ENCODE measurements at regions not wholly inside any gene's neighbourhood (a gene's known extent, or its start where the extent isn't known, plus 50 kb on each side); places are given as distances from the start of the nearest gene placed in this dataset.

DNA sequence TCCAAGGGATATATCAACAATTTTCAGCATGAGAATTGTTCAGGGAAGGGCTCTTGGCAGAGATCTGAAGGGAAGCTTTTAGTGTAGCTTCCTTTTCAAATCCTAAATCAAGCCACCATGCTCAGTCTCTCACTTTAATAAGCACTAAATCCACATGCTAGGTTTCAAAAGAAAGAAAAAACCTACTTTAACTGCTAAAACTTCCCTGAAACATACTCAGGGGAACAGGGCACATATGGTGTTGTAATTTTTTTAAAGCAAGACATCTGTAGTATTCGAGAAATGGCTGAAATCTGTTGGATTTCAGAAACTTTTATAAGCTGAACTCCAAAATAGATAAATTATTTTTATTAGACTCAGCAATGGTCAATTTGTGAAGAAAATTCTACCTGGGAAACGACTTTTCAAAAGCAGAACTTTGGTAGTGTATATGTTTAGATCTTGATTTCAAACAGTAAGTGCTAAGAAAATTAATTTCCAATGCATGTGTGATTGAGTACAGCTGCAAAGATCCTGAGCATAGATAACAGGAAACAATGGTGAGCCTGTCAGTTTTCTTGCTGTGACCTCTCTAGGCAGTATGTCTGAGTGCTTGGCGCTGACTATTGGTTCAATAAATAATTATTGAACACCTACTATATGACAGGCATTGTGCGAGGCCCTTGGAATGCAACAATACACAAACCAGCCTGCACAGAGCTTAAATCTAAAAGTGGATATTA lies 804.5 kb upstream of the SOX9 start:
- DNase-seq: no peak

DNA sequence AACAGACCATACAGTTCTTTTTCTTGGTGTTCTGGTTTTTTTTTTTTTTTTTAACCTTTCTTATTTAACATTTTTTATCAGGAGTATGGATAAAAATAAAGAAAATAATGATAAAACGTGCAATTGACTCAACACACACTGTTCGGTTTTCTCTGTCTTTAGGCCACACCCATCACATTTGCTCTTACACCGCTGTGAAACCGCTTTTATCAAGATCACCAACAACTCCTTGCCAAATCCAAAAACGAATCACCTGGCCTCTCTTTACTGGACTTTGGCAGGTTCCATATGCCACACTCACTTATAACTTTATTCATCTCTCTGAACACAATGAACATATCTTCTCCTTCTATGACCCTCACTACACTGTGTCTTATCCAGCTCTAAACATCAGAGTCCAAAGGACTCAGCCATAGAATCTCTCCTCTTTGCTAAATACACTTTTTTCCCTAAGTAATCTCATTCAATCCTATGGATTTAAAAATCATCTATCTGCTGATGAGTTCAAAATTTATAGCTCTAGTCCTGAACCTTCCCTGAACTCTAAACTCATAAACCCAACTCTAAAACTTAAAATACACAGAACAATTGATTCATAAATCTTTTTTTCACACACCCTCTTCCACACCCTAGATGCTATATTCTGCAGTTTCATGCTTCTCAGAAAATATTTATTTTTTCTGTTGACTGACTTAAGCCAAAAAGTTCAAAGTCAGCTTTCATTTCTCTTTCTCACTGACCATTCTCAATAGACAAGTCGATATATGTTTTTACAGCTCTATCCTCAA lies 800.6 kb upstream of the SOX9 start:
- DNase-seq: no peak

DNA sequence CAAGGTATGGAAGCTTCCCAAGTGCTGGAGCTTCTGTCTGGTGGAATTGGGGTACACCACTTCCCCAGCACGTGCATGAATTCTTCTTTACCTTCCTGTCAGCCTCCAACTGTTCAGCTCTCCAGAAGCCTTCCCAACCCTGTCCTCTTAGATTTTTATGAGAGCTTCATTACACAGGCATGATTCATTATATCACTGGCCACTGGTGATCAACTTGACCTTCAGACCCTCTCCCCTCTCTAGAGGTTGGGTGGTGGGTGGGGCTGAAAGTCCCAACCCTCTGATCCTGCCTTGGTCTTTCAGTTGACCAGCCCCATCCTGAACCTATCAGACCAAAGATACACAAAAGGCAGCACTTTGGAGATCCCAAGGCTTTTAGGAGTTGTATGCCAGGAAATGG lies 795.7 kb upstream of the SOX9 start:
- DNase-seq: no peak

DNA sequence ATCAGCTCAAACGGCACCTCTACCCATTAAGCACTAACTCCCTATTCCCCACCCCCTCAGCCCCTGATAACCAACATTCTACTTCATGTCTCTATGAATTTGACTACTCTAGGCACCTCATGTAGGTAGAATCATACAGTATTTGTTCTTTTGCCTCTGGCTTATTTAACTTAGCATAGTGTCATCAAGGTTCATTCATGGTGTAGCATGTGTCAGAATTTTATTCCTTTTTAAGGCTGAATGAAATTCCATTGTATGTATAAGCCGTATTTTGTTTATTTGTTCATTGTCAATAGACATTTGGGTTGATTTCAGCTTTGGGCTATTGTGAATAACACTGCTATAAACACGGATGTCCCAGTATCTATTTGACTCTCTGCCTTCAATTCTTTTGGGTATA lies 794.9 kb upstream of the SOX9 start:
- DNase-seq: no peak

DNA sequence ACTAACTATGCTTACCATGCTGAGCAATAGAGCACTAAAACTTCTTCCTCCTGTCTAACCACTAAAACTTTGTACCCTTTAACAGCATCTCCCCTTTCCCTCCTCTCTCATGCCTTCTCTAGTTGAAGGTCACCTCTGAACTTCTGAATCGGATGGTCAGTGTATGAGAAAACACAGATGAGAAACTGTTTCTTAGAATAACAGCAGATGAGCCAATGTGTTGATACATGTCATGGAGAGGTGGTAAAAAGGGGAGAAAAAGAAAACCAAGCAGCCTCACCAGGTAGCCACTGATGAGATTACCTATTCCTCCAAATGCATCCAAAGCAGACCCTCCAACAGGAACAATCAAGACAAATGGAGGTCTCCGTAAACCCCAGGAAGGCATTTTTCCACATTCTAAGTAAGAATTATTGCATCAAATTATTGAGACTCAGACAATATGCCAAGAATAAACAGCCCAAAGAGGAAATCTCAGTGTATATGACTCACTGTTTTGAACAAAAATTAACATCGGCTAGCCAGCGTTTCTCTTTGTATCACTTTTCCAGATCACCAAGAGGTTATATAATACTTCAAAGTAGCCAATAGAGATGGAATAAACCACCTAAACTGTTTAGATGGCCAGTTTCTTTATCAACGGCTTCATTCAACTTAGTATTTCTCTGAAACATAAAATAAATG lies 793.3 kb upstream of the SOX9 start:
- no peak for DNase-seq

DNA sequence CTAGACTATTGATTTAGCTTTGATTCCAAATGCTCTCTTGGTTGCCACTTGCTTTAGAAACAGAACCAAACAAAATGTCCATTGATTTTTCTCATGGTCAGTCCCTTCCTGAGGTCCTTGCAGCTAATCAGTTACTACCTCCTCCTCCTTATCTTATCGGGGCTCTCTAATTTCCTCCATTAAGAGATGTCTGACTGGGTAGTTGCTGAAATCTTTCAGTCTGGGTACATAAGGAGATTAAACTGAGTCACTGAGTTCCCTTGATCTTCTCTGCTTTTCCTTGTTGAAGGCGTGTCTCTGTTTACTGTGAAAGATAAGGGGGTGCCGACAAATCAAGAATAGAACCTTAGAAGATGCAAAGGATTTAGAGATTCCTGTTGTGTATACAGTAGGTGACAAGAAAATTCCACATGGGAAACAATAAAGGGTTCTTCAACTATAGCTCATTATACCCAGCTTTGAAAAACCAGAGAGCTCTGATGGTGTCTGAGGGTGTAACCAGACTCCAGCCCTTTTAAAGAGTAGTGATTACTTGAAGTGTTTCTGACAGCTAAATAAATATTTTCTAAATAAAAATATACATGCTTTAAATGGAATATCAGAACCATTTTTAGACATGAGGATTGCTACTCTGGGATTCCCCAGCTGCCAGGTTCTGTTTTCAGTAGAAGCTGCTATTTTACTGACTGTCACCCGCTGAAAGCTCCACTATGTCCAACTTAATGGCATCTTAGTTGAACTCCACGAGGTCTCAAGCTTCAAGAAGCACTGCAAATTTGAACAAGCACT lies 791.3 kb upstream of the SOX9 start:
- no peak for DNase-seq

DNA sequence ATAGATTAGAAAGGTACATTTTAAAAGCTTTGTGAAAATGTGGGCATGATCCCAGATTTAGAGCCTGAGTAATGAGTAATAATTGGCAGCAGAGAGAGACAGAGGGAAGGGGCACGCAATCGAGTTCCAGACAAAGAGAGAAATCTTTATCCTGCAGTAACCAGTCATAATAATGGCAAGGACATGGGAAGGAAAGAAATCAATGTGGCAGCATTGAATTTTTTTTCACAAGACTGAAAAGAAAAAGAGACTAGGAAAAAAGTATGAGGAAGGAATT lies 790.8 kb upstream of the SOX9 start:
- no peak for DNase-seq

DNA sequence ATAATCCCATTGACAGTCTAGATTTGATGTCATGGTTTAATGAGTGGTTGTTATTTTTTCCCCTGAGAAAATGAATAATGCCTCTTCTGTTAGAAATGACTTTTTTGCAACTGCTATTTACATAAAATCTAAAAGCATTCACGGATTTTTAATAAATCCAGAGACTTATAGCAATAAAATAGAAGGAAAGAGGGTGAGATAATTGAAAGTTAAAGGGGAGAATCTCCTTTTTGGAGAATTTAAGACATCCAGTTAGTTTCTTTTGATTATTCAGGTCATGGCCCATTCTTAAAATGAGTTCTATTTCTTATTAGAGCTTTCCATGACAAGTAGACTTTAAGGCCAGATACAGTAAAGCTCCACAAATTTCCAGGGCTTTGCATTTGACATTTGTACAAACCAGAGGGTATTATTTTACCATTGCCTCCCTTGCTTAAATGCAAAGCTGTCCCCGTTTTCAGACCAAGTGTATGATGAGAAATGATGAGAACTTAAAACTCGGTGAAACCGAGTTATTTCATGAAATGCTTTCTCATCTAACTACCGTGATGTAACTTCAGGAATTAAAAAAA lies 789.0 kb upstream of the SOX9 start:
- DNase-seq: no peak

DNA sequence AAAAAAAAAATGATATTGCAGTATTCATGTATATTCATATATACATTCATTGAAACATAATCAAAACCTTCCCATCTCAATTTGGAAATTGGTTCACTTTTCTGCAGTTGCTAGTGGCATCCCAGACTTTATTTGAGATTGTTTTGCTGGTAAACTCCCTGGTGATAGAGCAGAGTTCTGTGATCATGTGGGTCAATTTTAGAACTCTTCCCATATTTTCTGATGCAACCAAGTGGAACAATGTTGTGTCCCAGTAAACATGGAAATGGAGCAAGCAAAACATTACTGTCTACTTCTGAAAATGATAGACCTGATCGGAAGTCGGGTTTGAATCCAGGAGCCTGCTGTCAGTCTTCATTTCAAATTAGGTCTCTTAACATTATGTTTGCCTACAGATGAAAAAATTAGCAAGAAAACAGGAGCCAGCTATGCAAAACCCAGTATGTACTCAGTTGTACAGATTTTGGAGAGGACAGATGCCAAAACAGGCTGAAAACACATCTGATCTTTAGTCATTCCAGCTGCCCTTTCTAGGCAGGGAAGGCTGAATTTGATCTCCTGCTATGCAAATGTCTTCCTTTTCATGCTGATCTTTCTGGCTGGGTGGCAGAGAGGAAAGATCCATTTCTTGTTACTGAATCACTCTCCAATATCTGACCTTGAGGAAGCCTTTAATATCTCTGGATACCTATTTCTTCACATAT lies 786.6 kb upstream of the SOX9 start:
- DNase-seq: no peak

DNA sequence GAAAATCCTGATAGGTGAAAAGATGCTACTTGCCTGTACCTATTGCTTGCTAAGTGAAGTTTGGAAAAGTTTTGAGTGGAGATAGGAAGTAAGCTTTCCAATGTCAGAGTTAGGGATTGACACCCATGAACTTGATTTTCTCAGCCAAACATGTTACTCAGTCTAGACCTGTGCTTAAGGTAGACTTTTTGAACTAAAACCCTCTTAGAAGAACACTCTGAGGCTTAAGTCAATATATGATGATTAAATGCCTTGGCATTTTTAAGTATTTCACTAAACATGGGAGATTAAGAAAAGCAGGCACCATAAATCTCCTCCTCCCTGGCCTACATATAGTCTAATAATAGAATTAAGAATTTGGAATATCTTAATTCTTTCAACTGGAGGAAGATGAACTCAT lies 785.6 kb upstream of the SOX9 start:
- no peak for DNase-seq

DNA sequence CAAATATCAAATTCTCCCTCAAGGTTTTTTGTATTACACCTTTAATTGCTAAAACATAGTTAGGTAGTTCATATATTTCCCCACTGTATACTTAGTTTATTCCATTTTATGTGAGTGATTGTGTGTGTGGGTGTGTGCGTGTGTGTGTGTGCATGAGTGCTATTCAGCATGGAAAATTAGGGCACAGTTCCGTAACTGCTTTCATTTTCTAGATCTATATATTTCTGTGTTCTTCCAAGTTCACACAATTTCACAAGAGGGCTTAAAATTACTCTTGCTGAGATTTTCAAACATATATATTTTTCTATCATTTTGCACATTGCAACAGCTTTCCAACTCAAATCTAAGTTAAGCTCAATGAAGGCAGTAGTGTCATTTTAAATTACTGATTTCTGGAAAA lies 782.9 kb upstream of the SOX9 start:
- DNase-seq: no peak

DNA sequence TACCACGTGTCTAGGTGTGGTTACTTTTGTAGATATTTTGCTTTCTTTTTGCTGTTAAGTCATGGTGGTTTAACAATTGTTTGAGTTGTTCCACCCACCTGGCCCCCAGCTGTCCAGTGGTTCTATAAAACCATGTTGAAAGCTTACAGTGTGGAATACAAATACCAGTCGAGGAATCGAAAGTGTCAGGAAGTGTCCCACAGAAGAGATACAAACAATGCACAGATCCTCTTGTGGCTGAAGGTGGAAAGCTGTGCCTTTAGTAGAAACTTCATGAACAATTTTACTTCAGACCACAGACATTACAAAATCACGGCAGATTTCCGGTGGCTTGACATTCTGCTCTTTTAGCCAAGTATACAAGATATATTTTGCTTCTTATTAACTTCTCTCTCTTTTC lies 782.4 kb upstream of the SOX9 start:
- no peak for DNase-seq

DNA sequence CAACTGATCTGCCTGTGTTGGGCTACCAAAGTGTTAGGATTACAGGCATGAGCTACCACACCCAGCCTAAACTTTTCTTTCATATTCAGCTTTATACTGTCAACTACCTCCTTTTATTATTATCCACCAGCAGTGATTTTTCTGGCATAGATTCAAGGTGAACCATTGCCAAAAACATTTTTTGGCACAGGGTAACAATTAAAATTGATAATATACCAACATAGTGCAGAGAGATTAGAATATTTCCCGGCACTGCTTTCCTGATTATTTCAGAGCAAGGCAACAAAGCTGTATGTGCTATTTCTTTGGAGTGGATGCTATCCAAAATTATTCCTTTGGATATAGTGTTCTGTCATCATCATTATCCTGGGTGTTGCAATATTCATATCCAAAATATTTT lies 781.6 kb upstream of the SOX9 start:
- no peak for DNase-seq

DNA sequence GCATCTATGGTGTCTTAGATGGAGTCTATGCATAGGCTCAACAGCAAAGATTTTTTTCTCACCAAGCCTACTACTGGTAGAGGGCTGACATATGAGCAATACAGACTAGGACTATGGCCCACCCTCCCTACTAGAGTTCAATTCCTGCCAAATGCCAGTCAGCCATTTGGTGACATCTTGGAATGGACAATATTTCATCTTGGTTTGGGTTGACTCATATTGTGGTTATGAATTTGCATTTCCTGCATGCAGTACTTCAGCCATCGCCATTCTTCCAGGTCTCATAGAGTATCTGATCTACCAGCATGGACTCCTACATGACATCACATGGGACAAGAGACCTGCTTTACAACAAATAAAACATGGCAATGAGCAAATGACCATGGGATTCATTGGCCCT lies 778.1 kb upstream of the SOX9 start:
- DNase-seq: no peak

DNA sequence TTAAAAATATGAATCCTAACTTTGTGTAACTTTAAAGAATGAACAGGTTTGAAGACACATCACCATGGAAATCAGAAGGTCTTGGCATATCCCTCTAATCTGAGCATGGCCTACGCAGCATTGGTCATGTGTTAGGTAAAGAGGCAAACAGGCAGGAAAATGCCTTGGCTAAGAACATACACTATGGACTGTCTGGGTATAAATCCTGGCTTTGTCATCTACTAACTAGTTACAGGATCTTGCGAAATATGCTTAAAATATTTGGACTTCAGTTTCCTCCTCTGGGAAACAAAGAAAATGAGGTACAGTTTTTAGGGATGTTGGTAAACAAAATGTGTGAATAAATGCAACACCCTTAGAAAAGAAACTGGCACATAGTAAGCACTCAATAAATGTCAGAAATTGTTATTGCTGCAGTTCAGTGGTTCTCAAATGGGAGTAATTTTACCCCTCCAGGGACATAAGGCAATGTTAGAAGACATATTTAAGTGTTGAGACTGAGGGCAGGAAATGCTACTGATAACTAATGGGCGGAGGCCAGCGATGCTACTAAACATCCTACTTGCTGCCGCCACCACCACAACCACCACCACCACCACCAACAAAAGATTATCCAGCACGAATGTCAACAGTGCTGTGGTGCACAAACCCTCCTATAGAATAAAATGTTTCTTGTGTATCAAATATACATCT lies 770.8 kb upstream of the SOX9 start:
- no peak for DNase-seq

DNA sequence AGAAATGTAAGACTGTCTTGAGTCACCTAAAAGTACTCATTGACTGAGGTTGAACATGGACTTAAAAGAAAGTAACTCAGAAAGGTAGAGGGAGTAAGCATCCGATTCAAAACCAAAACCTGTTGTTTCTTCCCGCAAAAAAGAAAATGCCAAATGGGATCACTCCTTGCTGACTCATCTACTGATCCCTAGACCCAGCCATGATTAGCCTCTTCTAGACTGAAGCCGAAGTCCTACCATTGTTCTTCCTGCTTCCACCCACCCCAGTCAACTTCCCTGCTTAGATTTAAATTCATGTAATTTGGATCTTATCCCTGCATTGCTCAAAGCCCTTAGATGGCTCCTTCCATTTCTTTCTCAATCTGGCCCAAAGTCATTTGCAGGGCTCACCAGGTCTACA lies 760.5 kb upstream of the SOX9 start:
- DNase-seq: no peak

DNA sequence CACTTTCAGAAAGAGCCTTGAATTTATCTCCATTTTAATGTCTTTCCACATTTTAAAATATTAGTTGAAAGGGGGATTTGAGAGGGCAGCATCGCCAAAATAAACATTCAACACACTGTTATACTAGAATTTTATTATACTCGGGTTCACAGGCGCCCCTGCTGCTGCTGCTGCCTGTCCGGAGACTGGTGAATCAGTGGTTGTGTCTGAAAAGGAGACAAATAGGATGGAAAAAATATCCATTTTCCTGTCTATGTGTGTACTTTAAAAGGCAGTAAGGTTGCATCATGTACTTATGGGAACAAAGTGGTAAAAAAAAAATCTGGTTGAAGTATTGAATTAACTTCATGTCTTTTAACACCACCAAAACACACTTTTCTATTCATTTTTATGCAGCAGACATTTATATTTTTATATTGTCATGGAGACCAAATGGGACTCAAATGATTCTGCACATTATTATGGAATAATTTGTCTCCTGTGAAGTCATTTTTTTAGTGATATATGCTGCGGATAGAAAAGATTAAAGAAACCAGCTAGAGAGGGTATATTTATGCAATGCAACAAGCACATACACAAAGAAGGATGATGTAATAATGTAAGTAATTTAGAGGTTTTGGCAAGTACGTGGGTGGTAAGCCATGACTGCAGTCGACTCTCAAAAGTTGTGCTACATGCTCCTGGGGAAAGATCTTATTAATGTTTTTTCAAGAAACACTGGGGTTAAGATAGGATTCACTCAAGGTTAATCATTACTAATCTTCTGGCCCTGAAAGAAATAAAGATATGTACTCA lies 759.0 kb upstream of the SOX9 start:
- DNase-seq: no peak

DNA sequence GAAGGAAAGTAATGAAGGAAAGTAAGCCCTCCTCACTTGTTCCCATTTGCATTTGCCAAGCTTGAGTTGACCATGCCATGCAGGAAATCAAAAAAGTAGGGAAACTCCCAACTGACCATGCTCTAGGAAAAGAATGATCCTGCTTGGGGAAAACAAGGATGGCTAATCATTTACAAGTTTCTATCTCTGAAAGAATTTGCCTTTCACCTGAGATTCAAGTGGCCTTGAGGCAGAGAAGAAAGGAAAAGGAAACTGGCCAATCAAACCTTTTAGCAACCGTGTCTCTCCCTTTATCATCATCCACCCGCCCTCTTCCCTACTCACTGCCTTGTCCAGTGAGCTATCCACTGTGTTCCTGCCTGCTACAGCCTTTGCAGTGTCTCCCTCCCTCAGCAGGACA lies 757.2 kb upstream of the SOX9 start:
- no peak for DNase-seq

DNA sequence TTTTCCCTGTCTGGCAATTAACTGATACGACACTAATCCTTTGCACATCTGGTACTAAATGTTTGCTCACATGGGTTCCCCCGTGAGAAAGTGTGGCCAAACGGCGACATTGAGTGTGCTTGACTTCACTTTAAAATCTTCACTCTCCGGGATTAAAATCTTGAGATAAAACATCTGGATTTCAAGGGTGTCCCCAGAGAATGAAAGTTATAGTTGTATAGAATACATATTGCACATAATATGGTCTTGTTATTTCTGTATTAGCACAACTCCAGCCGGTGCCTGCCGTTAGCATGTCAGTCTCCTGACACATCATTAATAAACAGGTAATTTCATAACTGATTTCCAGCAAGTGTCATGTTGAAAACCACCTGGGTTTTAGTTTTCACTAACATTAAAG lies 749.0 kb upstream of the SOX9 start:
- DNase-seq: no peak

DNA sequence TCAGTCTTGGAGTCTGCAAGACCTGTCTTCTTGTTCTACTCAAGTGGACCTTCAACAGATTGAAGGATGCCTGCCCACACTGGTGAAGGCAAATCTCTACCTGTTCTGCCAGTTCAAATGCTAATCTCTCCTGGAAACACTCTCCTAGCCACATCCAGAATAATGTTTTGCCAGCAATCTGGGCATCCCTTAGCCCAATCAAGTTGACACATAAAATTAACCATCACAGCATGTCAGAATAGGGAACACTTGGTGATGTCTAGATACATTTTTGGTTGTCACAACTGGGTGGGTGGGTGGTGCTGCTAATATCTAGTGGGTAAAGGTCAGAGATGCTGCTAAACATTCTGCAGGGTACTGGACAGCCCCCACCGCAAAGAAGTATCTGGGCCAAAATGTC lies 744.9 kb upstream of the SOX9 start:
- no peak for DNase-seq

DNA sequence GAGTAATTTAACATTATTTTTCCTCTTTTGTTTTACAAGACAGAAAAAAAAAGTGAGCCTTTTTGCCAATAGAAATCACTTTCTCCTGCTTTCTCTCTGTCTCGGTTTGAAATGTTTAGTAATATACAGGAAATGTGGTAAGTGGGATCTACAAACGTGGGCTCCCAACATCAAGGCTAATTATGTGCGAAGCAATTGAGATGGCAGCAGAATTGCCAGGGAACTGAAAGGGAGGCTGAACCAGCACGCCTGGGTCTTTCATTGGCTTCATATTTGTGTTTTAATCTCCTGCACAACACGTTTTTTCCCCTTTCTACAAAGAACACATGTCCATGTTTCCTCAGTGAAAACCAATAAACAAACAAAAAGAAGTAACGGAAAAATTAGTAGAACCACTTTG lies 743.9 kb upstream of the SOX9 start:
- DNase-seq: no peak
